Activated T-helper 2 cell treated with anti-CD3 and anti-CD28 coated beads, Interferon-gamma antibody, Interleukin-2, Interleukin-4, amounts not matched to agents 10 μg/mL and 5 μg/mL and 100 μg/mL, durations not matched to agents 14 hours and 24 hours and 36 hours (primary cell): ENCODE measurements at regions not wholly inside any gene's neighbourhood (a gene's known extent, or its start where the extent isn't known, plus 50 kb on each side); places are given as distances from the start of the nearest gene placed in this dataset.
"Not testable (repeated sequence)": the region's sequence is repeated elsewhere in the genome, so short reads cannot be mapped to it uniquely, and the experiment has no call there.

Source experiments
- DNase-seq: peaks from one replicate; pipeline ENCODE4 v3.0.0; 2021; ENCODE audit warnings: low spot score
- H3K27ac Mint-ChIP-seq: one replicate; pipeline ENCODE4 v1.8.0; 2021; ENCODE audit warnings: mixed read lengths
- H3K27me3 Mint-ChIP-seq: one replicate; pipeline ENCODE4 v1.8.0; 2021; ENCODE audit warnings: low read depth, mixed read lengths
- H3K36me3 Mint-ChIP-seq: one replicate; pipeline ENCODE4 v1.8.0; 2021; ENCODE audit warnings: low read depth, mixed read lengths
- H3K4me1 Mint-ChIP-seq: one replicate; pipeline ENCODE4 v1.8.0; 2021; ENCODE audit warnings: low read depth, mixed read lengths
- H3K4me3 Mint-ChIP-seq: one replicate; pipeline ENCODE4 v1.8.0; 2021; ENCODE audit warnings: low read depth, mild to moderate bottlenecking, moderate library complexity, mixed read lengths
- H3K9me3 Mint-ChIP-seq: one replicate; pipeline ENCODE4 v1.8.0; 2021; ENCODE audit warnings: mixed read lengths
- intact Hi-C: fragments of 100-400 bp; cut with micrococcal nuclease; formaldehyde crosslinking; loops from one replicate; pipeline ENCODE4 v1.15.1; 2023

GRCh38 chr14:83893447-83893846 lies 1636.5 kb upstream of the FLRT2 start:
- no peaks in the 10 kb centered on the region for H3K27me3 Mint-ChIP-seq
- intact Hi-C loops, result no loop called here
- no peak for DNase-seq
- no peaks in the 10 kb centered on the region for H3K4me1 Mint-ChIP-seq
- H3K36me3 Mint-ChIP-seq, result no peaks in the 10 kb centered on the region
- H3K9me3 Mint-ChIP-seq, result peaks cover 21% of the 10 kb centered on the region
- no peak overlapping the region for H3K4me3 Mint-ChIP-seq
- H3K27ac Mint-ChIP-seq, result no peak overlapping the region

GRCh38 chr14:83894568-83894967 lies 1635.4 kb upstream of the FLRT2 start:
- H3K27me3 Mint-ChIP-seq, result no peaks in the 10 kb centered on the region
- H3K9me3 Mint-ChIP-seq, result peaks cover 13% of the 10 kb centered on the region
- H3K4me3 Mint-ChIP-seq, result no peak overlapping the region
- intact Hi-C loops, result no loop called here
- no peaks in the 10 kb centered on the region for H3K36me3 Mint-ChIP-seq
- DNase-seq, result no peak
- H3K4me1 Mint-ChIP-seq, result no peaks in the 10 kb centered on the region
- no peak overlapping the region for H3K27ac Mint-ChIP-seq

- intact Hi-C loops, H3K4me3 Mint-ChIP-seq, DNase-seq, H3K9me3 Mint-ChIP-seq, H3K4me1 Mint-ChIP-seq, H3K36me3 Mint-ChIP-seq, H3K27ac Mint-ChIP-seq, H3K27me3 Mint-ChIP-seq: not testable (repeated sequence)
Observed at GRCh38 chr14:83898558-83898957, 1631.4 kb upstream of the FLRT2 start.

- Mint-ChIP-seq H3K4me1 (no peaks in the 10 kb centered on the region), H3K9me3 (no peaks in the 10 kb centered on the region), H3K27me3 (no peaks in the 10 kb centered on the region), H3K4me3 (no peak overlapping the region), H3K36me3 (no peaks in the 10 kb centered on the region), H3K27ac (no peak overlapping the region)
- intact Hi-C loops, result no loop called here
- DNase-seq, result no peak
Observed at GRCh38 chr14:83899706-83900105, 1630.2 kb upstream of the FLRT2 start.

- Mint-ChIP-seq H3K4me1 (no peaks in the 10 kb centered on the region), H3K9me3 (peaks cover 20% of the 10 kb centered on the region), H3K4me3 (no peak overlapping the region), H3K36me3 (no peaks in the 10 kb centered on the region), H3K27ac (no peak overlapping the region), H3K27me3 (no peaks in the 10 kb centered on the region)
- intact Hi-C loops, result no loop called here
- DNase-seq, result no peak
Observed at GRCh38 chr14:83905157-83905556, 1624.8 kb upstream of the FLRT2 start.

- no peaks in the 10 kb centered on the region for H3K27me3 Mint-ChIP-seq
- no peak overlapping the region for H3K4me3 Mint-ChIP-seq
- no peak overlapping the region for H3K27ac Mint-ChIP-seq
- peaks cover 38% of the 10 kb centered on the region for H3K9me3 Mint-ChIP-seq
- no peak for DNase-seq
- no peaks in the 10 kb centered on the region for H3K36me3 Mint-ChIP-seq
- H3K4me1 Mint-ChIP-seq, result no peaks in the 10 kb centered on the region
- intact Hi-C loops, result no loop called here
Observed at GRCh38 chr14:83908419-83908818, 1621.5 kb upstream of the FLRT2 start.

GRCh38 chr14:83909507-83909906 lies 1620.4 kb upstream of the FLRT2 start:
- intact Hi-C loops, result no loop called here
- no peak for DNase-seq
- Mint-ChIP-seq H3K36me3 (no peaks in the 10 kb centered on the region), H3K9me3 (peaks cover 47% of the 10 kb centered on the region), H3K4me3 (no peak overlapping the region), H3K27ac (no peak overlapping the region), H3K4me1 (no peaks in the 10 kb centered on the region), H3K27me3 (no peaks in the 10 kb centered on the region)

GRCh38 chr14:83912032-83912642 lies 1617.8 kb upstream of the FLRT2 start:
- Mint-ChIP-seq H3K36me3 (no peaks in the 10 kb centered on the region), H3K4me3 (no peak overlapping the region), H3K4me1 (no peaks in the 10 kb centered on the region), H3K27ac (no peak overlapping the region), H3K27me3 (no peaks in the 10 kb centered on the region), H3K9me3 (peaks cover 65% of the 10 kb centered on the region)
- DNase-seq, result no peak
- intact Hi-C loops, result no loop called here

- no peaks in the 10 kb centered on the region for H3K27me3 Mint-ChIP-seq
- H3K9me3 Mint-ChIP-seq, result peaks cover 61% of the 10 kb centered on the region
- intact Hi-C loops, result no loop called here
- no peaks in the 10 kb centered on the region for H3K4me1 Mint-ChIP-seq
- H3K27ac Mint-ChIP-seq, result no peak overlapping the region
- DNase-seq, result no peak
- H3K4me3 Mint-ChIP-seq, result no peak overlapping the region
- H3K36me3 Mint-ChIP-seq, result no peaks in the 10 kb centered on the region
Observed at GRCh38 chr14:83913476-83913875, 1616.5 kb upstream of the FLRT2 start.

- H3K4me1 Mint-ChIP-seq, result no peaks in the 10 kb centered on the region
- intact Hi-C loops, result no loop called here
- H3K9me3 Mint-ChIP-seq, result peaks cover 33% of the 10 kb centered on the region
- H3K36me3 Mint-ChIP-seq, result no peaks in the 10 kb centered on the region
- no peaks in the 10 kb centered on the region for H3K27me3 Mint-ChIP-seq
- H3K27ac Mint-ChIP-seq, result no peak overlapping the region
- H3K4me3 Mint-ChIP-seq, result no peak overlapping the region
- DNase-seq, result no peak
Observed at GRCh38 chr14:83918546-83918945, 1611.4 kb upstream of the FLRT2 start.

- intact Hi-C loops, DNase-seq, H3K36me3 Mint-ChIP-seq, H3K4me1 Mint-ChIP-seq, H3K27me3 Mint-ChIP-seq, H3K4me3 Mint-ChIP-seq, H3K27ac Mint-ChIP-seq: not testable (repeated sequence)
- peaks cover 24% of the 10 kb centered on the region for H3K9me3 Mint-ChIP-seq
Observed at GRCh38 chr14:83919675-83920074, 1610.3 kb upstream of the FLRT2 start.

- H3K4me1 Mint-ChIP-seq, result no peaks in the 10 kb centered on the region
- H3K27me3 Mint-ChIP-seq, result no peaks in the 10 kb centered on the region
- H3K9me3 Mint-ChIP-seq, result peaks cover 24% of the 10 kb centered on the region
- H3K36me3 Mint-ChIP-seq, result no peaks in the 10 kb centered on the region
- no peak overlapping the region for H3K27ac Mint-ChIP-seq
- intact Hi-C loops, result no loop called here
- no peak overlapping the region for H3K4me3 Mint-ChIP-seq
- no peak for DNase-seq
Observed at GRCh38 chr14:83923842-83924241, 1606.1 kb upstream of the FLRT2 start.

GRCh38 chr14:83924259-83924658 lies 1605.7 kb upstream of the FLRT2 start:
- Mint-ChIP-seq H3K27me3 (no peaks in the 10 kb centered on the region), H3K4me3 (no peak overlapping the region), H3K4me1 (no peaks in the 10 kb centered on the region), H3K36me3 (no peaks in the 10 kb centered on the region), H3K27ac (no peak overlapping the region), H3K9me3 (peaks cover 28% of the 10 kb centered on the region)
- intact Hi-C loops, result no loop called here
- no peak for DNase-seq

GRCh38 chr14:83940253-83940652 lies 1589.7 kb upstream of the FLRT2 start:
- intact Hi-C loops, result no loop called here

More at GRCh38 chr14:83940253-83940652, 1589.7 kb upstream of the FLRT2 start:
- peaks cover 54% of the 10 kb centered on the region for H3K9me3 Mint-ChIP-seq
- H3K27me3 Mint-ChIP-seq, result no peaks in the 10 kb centered on the region
- H3K36me3 Mint-ChIP-seq, result no peaks in the 10 kb centered on the region
- DNase-seq, result no peak
- no peak overlapping the region for H3K27ac Mint-ChIP-seq
- H3K4me1 Mint-ChIP-seq, result no peaks in the 10 kb centered on the region
- H3K4me3 Mint-ChIP-seq, result no peak overlapping the region
